ENCODE measurements at regions not wholly inside any gene's neighbourhood (a gene's known extent, or its start where the extent isn't known, plus 50 kb on each side); places are given as distances from the start of the nearest gene placed in this dataset.

- TF ChIP-seq POLR2A (IDR thresholded peaks at IDR 0.05), result no peak
- no peak for TF ChIP-seq CTCF (IDR thresholded peaks at IDR 0.05)
These were observed 166.4 kb downstream of the CYB561 start for GRCh38 chr17:63279498-63280230.

Measured in thyroid gland (tissue), 4 donors.